ENCODE measurements at regions not wholly inside any gene's neighbourhood (a gene's known extent, or its start where the extent isn't known, plus 50 kb on each side); places are given as distances from the start of the nearest gene placed in this dataset.

DNA sequence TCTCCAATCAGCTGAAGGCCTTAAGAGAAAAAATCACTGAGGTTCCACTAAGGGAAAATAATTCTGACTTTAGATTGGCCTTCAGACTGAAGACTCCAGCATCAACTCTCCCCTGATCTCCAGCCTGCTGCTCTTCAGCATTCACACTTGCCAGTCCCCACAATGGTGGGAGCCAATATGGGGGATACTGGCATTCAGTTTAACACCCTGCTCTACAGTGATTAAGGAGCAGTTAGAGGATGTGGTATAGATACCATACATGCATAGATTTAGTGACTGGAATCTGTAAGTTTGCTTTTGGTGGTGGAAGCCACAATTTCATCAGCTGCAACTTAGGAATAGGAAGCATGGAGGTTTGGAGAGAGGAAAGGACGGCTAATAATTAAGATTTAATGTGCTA lies 2017.7 kb upstream of the CDH6 start:
- Histone ChIP-seq H3K4me3 (replicated peaks; ENCODE audit: low read depth, low read length) (no peak overlapping the region), H3K27me3 (replicated peaks; ENCODE audit: control insufficient read depth, insufficient read depth, low read length) (no peaks in the 10 kb centered on the region), H3K36me3 (ENCODE audit: control insufficient read depth, insufficient read depth, low read length) (no peaks in the 10 kb centered on the region)
- TF ChIP-seq CTCF (IDR thresholded peaks at IDR 0.05; ENCODE audit: insufficient read depth, low read length, poor library complexity, severe bottlenecking), result no peak
- no peak for DNase-seq (ENCODE audit: extremely low read depth, insufficient read length)

- DNase-seq (ENCODE audit: extremely low read depth, insufficient read length), result no peak
- Histone ChIP-seq H3K27me3 (replicated peaks; ENCODE audit: control insufficient read depth, insufficient read depth, low read length) (no peaks in the 10 kb centered on the region), H3K36me3 (ENCODE audit: control insufficient read depth, insufficient read depth, low read length) (no peaks in the 10 kb centered on the region), H3K4me3 (replicated peaks; ENCODE audit: low read depth, low read length) (no peak overlapping the region)
- no peak for TF ChIP-seq CTCF (IDR thresholded peaks at IDR 0.05; ENCODE audit: insufficient read depth, low read length, poor library complexity, severe bottlenecking)
Observed at GRCh38 chr5:29170599-29170998, 2022.9 kb upstream of the CDH6 start.

DNA sequence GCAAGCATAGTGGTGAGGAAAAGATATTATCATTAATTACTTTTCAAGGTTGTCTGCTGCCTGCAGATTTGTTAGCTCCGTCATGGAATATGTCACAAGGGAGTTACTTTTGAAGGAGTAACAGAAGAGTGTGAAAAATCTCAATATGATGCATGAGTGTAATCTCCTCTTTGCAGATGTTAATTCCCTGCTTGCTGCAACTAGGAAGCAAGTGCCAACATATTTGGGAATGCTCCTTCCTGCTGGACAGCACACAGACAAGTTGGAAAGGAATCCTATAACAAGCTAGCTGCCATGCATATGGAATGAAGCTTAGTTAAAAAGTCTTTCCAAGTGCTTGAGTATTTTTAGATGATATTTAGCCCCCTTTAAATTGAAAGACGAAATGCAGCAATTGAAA lies 2023.6 kb upstream of the CDH6 start:
- DNase-seq (ENCODE audit: extremely low read depth, insufficient read length), result no peak
- no peak for TF ChIP-seq CTCF (IDR thresholded peaks at IDR 0.05; ENCODE audit: insufficient read depth, low read length, poor library complexity, severe bottlenecking)
- Histone ChIP-seq H3K4me3 (replicated peaks; ENCODE audit: low read depth, low read length) (no peak overlapping the region), H3K27me3 (replicated peaks; ENCODE audit: control insufficient read depth, insufficient read depth, low read length) (no peaks in the 10 kb centered on the region), H3K36me3 (ENCODE audit: control insufficient read depth, insufficient read depth, low read length) (no peaks in the 10 kb centered on the region)

DNA sequence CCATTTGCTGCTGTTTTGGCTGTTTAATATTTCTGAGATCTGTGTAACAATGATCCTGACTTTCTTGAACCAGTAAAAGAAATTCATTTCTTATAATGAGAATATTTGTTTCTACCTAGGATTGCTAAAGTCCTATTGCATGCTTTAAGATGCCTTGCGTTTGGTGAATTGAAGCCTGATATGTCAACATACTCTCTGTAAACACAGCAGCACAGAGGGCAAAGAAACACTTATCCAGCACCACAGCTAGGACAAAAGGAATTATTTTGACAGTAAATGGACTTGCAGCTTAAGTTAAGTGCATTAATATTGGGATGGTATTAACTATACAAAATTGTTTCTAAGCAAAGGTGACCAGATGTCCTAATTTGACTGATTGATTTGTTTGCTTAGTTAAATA lies 2031.2 kb upstream of the CDH6 start:
- Histone ChIP-seq H3K27me3 (replicated peaks; ENCODE audit: control insufficient read depth, insufficient read depth, low read length) (no peaks in the 10 kb centered on the region), H3K36me3 (ENCODE audit: control insufficient read depth, insufficient read depth, low read length) (no peaks in the 10 kb centered on the region), H3K4me3 (replicated peaks; ENCODE audit: low read depth, low read length) (no peak overlapping the region)
- DNase-seq (ENCODE audit: extremely low read depth, insufficient read length), result no peak
- no peak for TF ChIP-seq CTCF (IDR thresholded peaks at IDR 0.05; ENCODE audit: insufficient read depth, low read length, poor library complexity, severe bottlenecking)

GRCh38 chr5:29161399-29162291 lies 2031.8 kb upstream of the CDH6 start:
- no peaks in the 10 kb centered on the region for H3K27me3 ChIP-seq (replicated peaks; ENCODE audit: control insufficient read depth, insufficient read depth, low read length)
- no peaks in the 10 kb centered on the region for H3K36me3 ChIP-seq (ENCODE audit: control insufficient read depth, insufficient read depth, low read length)
- DNase-seq (ENCODE audit: extremely low read depth, insufficient read length), result no peak
- no peak overlapping the region for H3K4me3 ChIP-seq (replicated peaks; ENCODE audit: low read depth, low read length)
- no peak for TF ChIP-seq CTCF (IDR thresholded peaks at IDR 0.05; ENCODE audit: insufficient read depth, low read length, poor library complexity, severe bottlenecking)

Measured in GM06990 (cell line).